HG02870 (cell line): ENCODE measurements at regions not wholly inside any gene's neighbourhood (a gene's known extent, or its start where the extent isn't known, plus 50 kb on each side); places are given as distances from the start of the nearest gene placed in this dataset.
"Not testable (repeated sequence)": the region's sequence is repeated elsewhere in the genome, so short reads cannot be mapped to it uniquely, and the experiment has no call there.

ENCODE experiments used
- ATAC-seq: cut with Tn5 transposase; IDR thresholded peaks from one replicate; pipeline ENCODE4 v1.9.1; 2021; ENCODE audit warnings: mild to moderate bottlenecking, moderate library complexity; ENCODE audit not compliant: unreplicated experiment

GRCh38 chr11:13168271-13168670 is 109.3 kb upstream of the BMAL1 start:
- ATAC-seq, result no peak

GRCh38 chr11:13169709-13170108 is 107.9 kb upstream of the BMAL1 start:
- ATAC-seq, result no peak

GRCh38 chr11:13174090-13174489 is 103.5 kb upstream of the BMAL1 start:
- ATAC-seq, result no peak

GRCh38 chr11:13183094-13183825 is 94.3 kb upstream of the BMAL1 start:
- no peak for ATAC-seq

GRCh38 chr11:13183826-13184196 is 93.8 kb upstream of the BMAL1 start:
- no peak for ATAC-seq

GRCh38 chr11:13184295-13184794 is 93.2 kb upstream of the BMAL1 start:
- no peak for ATAC-seq

GRCh38 chr11:13188179-13188578 is 89.4 kb upstream of the BMAL1 start:
- ATAC-seq, result no peak

- no peak for ATAC-seq
Observed at GRCh38 chr11:13189561-13190426, 87.8 kb upstream of the BMAL1 start.

GRCh38 chr11:13193613-13194012 is 84.0 kb upstream of the BMAL1 start:
- ATAC-seq, result no peak

- ATAC-seq, result not testable (repeated sequence)
Observed at GRCh38 chr11:13197374-13197773, 80.2 kb upstream of the BMAL1 start.

- ATAC-seq, result peak; percentile 59
Observed at GRCh38 chr11:13205486-13205885, 72.1 kb upstream of the BMAL1 start.

- peak; percentile 62 for ATAC-seq
Observed at GRCh38 chr11:13206086-13206640, 71.4 kb upstream of the BMAL1 start.

- ATAC-seq, result no peak
Observed at GRCh38 chr11:13207270-13207664, 70.3 kb upstream of the BMAL1 start.

- no peak for ATAC-seq
Observed at GRCh38 chr11:13207665-13208594, 69.7 kb upstream of the BMAL1 start.

- ATAC-seq, result no peak
Observed at GRCh38 chr11:13208921-13209320, 68.7 kb upstream of the BMAL1 start.

- no peak for ATAC-seq
Observed at GRCh38 chr11:13209379-13209778, 68.2 kb upstream of the BMAL1 start.

GRCh38 chr11:13210424-13210823 is 67.2 kb upstream of the BMAL1 start:
- ATAC-seq, result no peak

- ATAC-seq, result no peak
Observed at GRCh38 chr11:13214276-13214675, 63.3 kb upstream of the BMAL1 start.

- no peak for ATAC-seq
Observed at GRCh38 chr11:13215149-13215548, 62.4 kb upstream of the BMAL1 start.

- ATAC-seq, result no peak
Observed at GRCh38 chr11:13216019-13216710, 61.4 kb upstream of the BMAL1 start.
